Cardiac fibroblast (primary cell): ENCODE measurements at regions not wholly inside any gene's neighbourhood (a gene's known extent, or its start where the extent isn't known, plus 50 kb on each side); places are given as distances from the start of the nearest gene placed in this dataset.

Experiments
- DNase-seq, 2 donors: peaks; one replicate each; pipeline versions ENCODE4 v3.0.0 to v3.0.0-alpha.2; 2010; ENCODE audit warnings: low read depth in 2 of 2
- H3K4me3 ChIP-seq, 2 donors: replicated peaks in 1 of 2; 1 replicate in 1 of 2; 2 replicates in 1 of 2; pipeline ENCODE4 v1.5.1; 2011; ENCODE audit warnings: low read depth in 2 of 2, low read length in 2 of 2, mild to moderate bottlenecking in 2 of 2, moderate library complexity in 1 of 2
- TF ChIP-seq, protein P1 (sequence below): IDR thresholded peaks from one replicate; pipeline ENCODE4 v1.5.1; 2011; ENCODE audit warnings: low read depth, mild to moderate bottlenecking, low read length, inconsistent platforms

DNA sequence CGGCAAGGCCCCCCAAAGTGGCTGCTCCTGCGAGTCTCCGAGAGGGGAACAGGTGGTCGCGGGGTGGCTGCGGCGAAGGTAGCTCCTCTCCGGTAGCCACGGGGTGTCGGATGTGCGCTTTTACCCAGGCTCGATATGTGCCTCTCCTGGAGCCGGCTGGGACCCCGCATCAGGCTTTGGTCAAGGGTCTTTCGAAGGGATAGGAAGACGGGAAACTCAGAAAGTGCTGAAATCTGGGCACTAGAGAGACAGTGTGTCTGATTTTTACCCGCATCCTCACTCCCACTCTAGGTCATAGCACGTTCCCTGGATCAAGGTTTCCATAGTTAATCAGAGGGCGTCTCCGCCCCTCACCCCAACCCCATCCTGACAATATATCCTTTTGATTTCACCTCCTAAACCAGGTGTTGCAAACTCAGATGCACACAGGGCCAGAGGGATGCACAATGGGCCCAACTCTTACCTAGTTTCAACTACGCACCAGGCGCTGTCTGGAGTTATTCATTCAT lies 156.9 kb downstream of the PTPN11 start:
- H3K4me3 ChIP-seq = no peak overlapping the region
- no peak for DNase-seq
- TF ChIP-seq, protein P1, sequence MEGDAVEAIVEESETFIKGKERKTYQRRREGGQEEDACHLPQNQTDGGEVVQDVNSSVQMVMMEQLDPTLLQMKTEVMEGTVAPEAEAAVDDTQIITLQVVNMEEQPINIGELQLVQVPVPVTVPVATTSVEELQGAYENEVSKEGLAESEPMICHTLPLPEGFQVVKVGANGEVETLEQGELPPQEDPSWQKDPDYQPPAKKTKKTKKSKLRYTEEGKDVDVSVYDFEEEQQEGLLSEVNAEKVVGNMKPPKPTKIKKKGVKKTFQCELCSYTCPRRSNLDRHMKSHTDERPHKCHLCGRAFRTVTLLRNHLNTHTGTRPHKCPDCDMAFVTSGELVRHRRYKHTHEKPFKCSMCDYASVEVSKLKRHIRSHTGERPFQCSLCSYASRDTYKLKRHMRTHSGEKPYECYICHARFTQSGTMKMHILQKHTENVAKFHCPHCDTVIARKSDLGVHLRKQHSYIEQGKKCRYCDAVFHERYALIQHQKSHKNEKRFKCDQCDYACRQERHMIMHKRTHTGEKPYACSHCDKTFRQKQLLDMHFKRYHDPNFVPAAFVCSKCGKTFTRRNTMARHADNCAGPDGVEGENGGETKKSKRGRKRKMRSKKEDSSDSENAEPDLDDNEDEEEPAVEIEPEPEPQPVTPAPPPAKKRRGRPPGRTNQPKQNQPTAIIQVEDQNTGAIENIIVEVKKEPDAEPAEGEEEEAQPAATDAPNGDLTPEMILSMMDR = no peak

DNA sequence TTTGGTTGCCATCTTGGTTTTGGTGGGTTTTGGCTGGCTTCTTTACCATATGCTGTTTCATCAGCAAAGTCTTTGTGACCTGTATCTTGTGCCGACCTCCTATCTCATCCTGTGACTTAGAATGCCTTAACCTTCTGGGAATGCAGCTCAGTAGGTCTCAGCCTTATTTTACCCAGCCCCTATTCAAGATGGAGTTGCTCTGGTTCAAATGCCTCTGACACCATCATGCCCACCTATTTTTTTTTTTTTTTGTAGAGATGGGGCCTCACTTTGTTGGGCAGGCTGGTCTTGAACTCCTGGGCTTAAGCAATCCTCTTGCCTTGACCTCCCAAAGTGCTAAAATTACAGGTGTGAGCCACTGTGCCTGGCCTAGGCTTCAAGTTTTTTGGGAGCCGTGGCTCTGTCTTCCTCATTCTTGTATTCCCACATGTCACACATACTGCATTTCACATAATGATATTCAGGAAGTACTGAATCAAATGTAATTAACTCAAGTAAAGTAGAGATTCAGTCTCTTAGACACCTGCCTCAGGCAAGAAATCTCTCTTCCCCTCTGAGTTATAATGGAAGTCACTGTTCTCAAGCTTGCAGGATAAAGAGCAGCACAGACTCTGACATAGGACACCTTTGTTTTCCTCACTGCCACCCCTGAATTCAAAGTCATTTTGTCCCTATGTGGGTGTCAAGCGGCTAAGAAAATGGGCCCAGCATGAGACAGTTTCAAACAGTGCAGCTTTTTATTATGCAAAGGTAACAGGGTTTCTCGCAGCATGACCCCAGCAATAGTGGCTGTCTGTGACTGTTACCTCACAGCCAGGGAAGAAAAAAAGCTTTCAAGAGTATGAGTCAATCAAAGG lies 159.0 kb downstream of the PTPN11 start:
- no peak overlapping the region for H3K4me3 ChIP-seq
- DNase-seq = no peak
- TF ChIP-seq, protein P1 = no peak

DNA sequence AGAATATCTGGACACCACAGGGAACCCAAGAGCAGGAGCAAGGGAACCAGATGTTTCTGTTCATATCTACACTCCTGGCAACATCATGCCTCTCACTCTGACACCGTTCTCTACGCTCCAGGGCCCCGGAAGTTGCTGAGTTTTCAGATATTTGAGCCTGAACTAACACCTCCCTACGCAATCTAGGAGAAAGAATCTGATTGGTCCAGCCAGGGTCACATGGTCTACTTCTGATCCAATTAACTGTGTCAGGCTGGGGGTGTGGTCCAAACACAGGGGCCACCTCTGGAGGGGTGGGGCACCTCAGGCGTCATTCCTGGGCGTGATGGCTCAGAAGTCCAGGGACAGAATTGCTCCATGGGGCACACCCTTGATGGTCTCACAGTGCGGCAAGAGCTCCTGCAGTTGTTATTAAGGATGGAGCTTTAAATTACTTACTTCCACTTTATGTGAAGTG lies 165.5 kb downstream of the PTPN11 start:
- TF ChIP-seq, protein P1 = no peak
- DNase-seq = peak in 1 of 2 donors; percentile 2
- no peak overlapping the region for H3K4me3 ChIP-seq

GRCh38 chr12:112586148-112586783 lies 167.5 kb downstream of the PTPN11 start:
- TF ChIP-seq, protein P1 = no peak
- DNase-seq = no peak
- no peak overlapping the region for H3K4me3 ChIP-seq

- no peak overlapping the region for H3K4me3 ChIP-seq
- TF ChIP-seq, protein P1 = no peak
- no peak for DNase-seq
Observed at GRCh38 chr12:112589275-112589674, 170.5 kb downstream of the PTPN11 start.

DNA sequence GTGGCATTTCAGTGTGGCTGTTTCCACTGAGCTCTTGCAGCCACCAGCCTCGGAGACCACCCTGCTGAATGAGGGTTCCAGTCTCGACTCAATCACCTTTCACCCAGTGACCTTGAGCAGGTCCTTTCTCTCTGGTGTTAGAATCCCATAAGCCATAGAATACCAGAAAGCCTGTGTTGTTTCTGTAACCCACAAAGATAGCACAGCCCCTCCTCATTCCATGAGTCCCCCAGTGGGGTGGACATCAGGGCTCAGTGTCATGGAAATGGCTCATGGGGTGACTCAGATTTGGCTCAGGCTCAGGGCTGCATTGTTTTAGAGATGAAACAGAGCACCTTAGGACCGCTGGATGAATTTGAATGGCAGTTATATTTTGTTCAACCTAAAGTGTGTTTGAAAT lies 171.5 kb downstream of the PTPN11 start:
- no peak for DNase-seq
- no peak overlapping the region for H3K4me3 ChIP-seq
- TF ChIP-seq, protein P1 = no peak
